Liver (tissue), 8 donors: ENCODE measurements at regions not wholly inside any gene's neighbourhood (a gene's known extent, or its start where the extent isn't known, plus 50 kb on each side); places are given as distances from the start of the nearest gene placed in this dataset.

ENCODE experiments used
- DNase-seq: peaks from one replicate; pipeline ENCODE4 v3.0.0-alpha.2; 2017; ENCODE audit warnings: low spot score
- H3K27ac ChIP-seq, 2 donors: one replicate each; pipeline ENCODE4 v1.7.0; 2013; ENCODE audit warnings: inconsistent platforms in 2 of 2, low read length in 2 of 2, control low read depth in 1 of 2, low read depth in 1 of 2, mild to moderate bottlenecking in 1 of 2
- H3K27me3 ChIP-seq, 4 donors: one replicate each; pipeline versions ENCODE4 v1.6.1 to v1.7.0; 2013; ENCODE audit warnings: low read length in 3 of 4, inconsistent platforms in 1 of 4, mild to moderate bottlenecking in 1 of 4, moderate library complexity in 1 of 4; ENCODE audit not compliant: control insufficient read depth in 4 of 4, insufficient read depth in 4 of 4
- H3K36me3 ChIP-seq, 4 donors: one replicate each; pipeline versions ENCODE4 v1.6.1 to v1.7.0; 2013; ENCODE audit warnings: low read length in 3 of 4, mild to moderate bottlenecking in 3 of 4, low read depth in 1 of 4, moderate library complexity in 1 of 4; ENCODE audit not compliant: control insufficient read depth in 4 of 4, insufficient read depth in 3 of 4
- H3K4me1 ChIP-seq, 4 donors: one replicate each; pipeline versions ENCODE4 v1.6.1 to v1.7.0; 2013; ENCODE audit warnings: low read length in 3 of 4, mild to moderate bottlenecking in 3 of 4, moderate library complexity in 1 of 4; ENCODE audit not compliant: control insufficient read depth in 4 of 4, insufficient read depth in 4 of 4
- H3K4me3 ChIP-seq, 3 donors: one replicate each; pipeline versions ENCODE4 v1.6.1 to v1.7.0; 2013; ENCODE audit warnings: low read length in 3 of 3, control low read depth in 1 of 3, low read depth in 1 of 3, mild to moderate bottlenecking in 1 of 3
- H3K9ac ChIP-seq, 2 donors: one replicate each; pipeline ENCODE4 v1.7.0; 2013; ENCODE audit warnings: low read length in 2 of 2, mild to moderate bottlenecking in 2 of 2, moderate library complexity in 2 of 2, control low read depth in 1 of 2, low read depth in 1 of 2
- H3K9me3 ChIP-seq, 4 donors: one replicate each; pipeline versions ENCODE4 v1.6.1 to v1.7.0; 2013; ENCODE audit warnings: low read length in 3 of 4; ENCODE audit not compliant: control insufficient read depth in 4 of 4
- ATF3 ChIP-seq: IDR thresholded peaks from 2 replicates; pipeline ENCODE4 v1.6.1; 2016; ENCODE audit warnings: antibody characterized with exemption
- CTCF ChIP-seq: fragments of 150-350 bp; IDR thresholded peaks from 2 replicates; pipeline ENCODE4 v1.5.1; 2017; ENCODE audit warnings: improper control_type of control experiment, low read depth, low read length; ENCODE audit not compliant: missing input control
- EGR1 ChIP-seq, 2 donors: IDR thresholded peaks; 2 replicates each; pipeline ENCODE4 v1.6.1; 2016 to 2018; ENCODE audit warnings: antibody characterized with exemption in 2 of 2, low read depth in 2 of 2
- FOXA1 ChIP-seq: IDR thresholded peaks from 2 replicates; pipeline ENCODE4 v1.6.1; 2016; ENCODE audit warnings: antibody characterized with exemption
- FOXA2 ChIP-seq: IDR thresholded peaks from 2 replicates; pipeline ENCODE4 v1.6.1; 2016; ENCODE audit warnings: antibody characterized with exemption
- GABPA ChIP-seq, 2 donors: IDR thresholded peaks in 1 of 2; conservative IDR thresholded peaks in 1 of 2; 2 replicates each; pipeline ENCODE4 v1.6.1; 2016; ENCODE audit warnings: antibody characterized with exemption in 2 of 2, mild to moderate bottlenecking in 1 of 2, moderate library complexity in 1 of 2
- HNF4A ChIP-seq, 2 donors: conservative IDR thresholded peaks; 2 replicates each; pipeline ENCODE4 v1.6.1; 2016; ENCODE audit warnings: antibody characterized with exemption in 2 of 2, mild to moderate bottlenecking in 2 of 2
- HNF4G ChIP-seq: IDR thresholded peaks from 2 replicates; pipeline ENCODE4 v1.6.1; 2016; ENCODE audit warnings: antibody characterized with exemption
- JUND ChIP-seq, 2 donors: IDR thresholded peaks; 2 replicates each; pipeline ENCODE4 v1.6.1; 2016; ENCODE audit warnings: antibody characterized with exemption in 2 of 2
- MAX ChIP-seq: IDR thresholded peaks from 2 replicates; pipeline ENCODE4 v1.6.1; 2016; ENCODE audit warnings: antibody characterized with exemption
- NR2F2 ChIP-seq: IDR thresholded peaks from 2 replicates; pipeline ENCODE4 v1.6.1; 2016; ENCODE audit warnings: antibody characterized with exemption
- RAD21 ChIP-seq, 2 donors: IDR thresholded peaks; 2 replicates each; pipeline ENCODE4 v1.6.1; 2016; ENCODE audit warnings: antibody characterized with exemption in 2 of 2, mild to moderate bottlenecking in 2 of 2
- REST ChIP-seq: IDR thresholded peaks from 2 replicates; pipeline ENCODE4 v1.6.1; 2016; ENCODE audit warnings: antibody characterized with exemption, mild to moderate bottlenecking
- RXRA ChIP-seq, 2 donors: IDR thresholded peaks; 2 replicates each; pipeline ENCODE4 v1.6.1; 2017 to 2018; ENCODE audit warnings: antibody characterized with exemption in 2 of 2, mild to moderate bottlenecking in 1 of 2
- SP1 ChIP-seq: IDR thresholded peaks from 2 replicates; pipeline ENCODE4 v1.6.1; 2018; ENCODE audit warnings: antibody characterized with exemption, mild to moderate bottlenecking
- TAF1 ChIP-seq: conservative IDR thresholded peaks from 2 replicates; pipeline ENCODE4 v1.6.1; 2016; ENCODE audit warnings: antibody characterized with exemption, mild to moderate bottlenecking
- YY1 ChIP-seq: IDR thresholded peaks from 2 replicates; pipeline ENCODE4 v1.6.1; 2016; ENCODE audit warnings: antibody characterized with exemption, mild to moderate bottlenecking
- ZBTB33 ChIP-seq: IDR thresholded peaks from 2 replicates; pipeline ENCODE4 v1.6.1; 2016; ENCODE audit warnings: antibody characterized with exemption
- WGBS: extraction: QIAGEN DNeasy Blood & Tissue Kit; methylation state at CpG from one replicate; pipeline ENCODE4 v1.1.7; 2013; 5-methylcytosine and 5-hydroxymethylcytosine counted together
- donor health status: healthy.
- donor health status: healthy.
- donor health status: healthy.
- donor health status: healthy.
- donor health status: healthy.

GRCh38 chr21:28699596-28700259 is 292.9 kb downstream of the LTN1 start (continued):
- TF ChIP-seq REST: no peak
- TF ChIP-seq FOXA2: no peak
- TF ChIP-seq CTCF: no peak
- TF ChIP-seq RAD21 (IDR thresholded peaks at IDR 0.05): no peak
- TF ChIP-seq RXRA (IDR thresholded peaks at IDR 0.05): no peak
- no peak for TF ChIP-seq HNF4G

- no peak overlapping the region for H3K4me3 ChIP-seq
- TF ChIP-seq MAX: no peak
- no peak for TF ChIP-seq FOXA2
- no peak for TF ChIP-seq ZBTB33
- no peak for TF ChIP-seq CTCF
- no peak for TF ChIP-seq HNF4A (conservative IDR thresholded peaks at IDR 0.05)
- no peak for TF ChIP-seq HNF4G
- no peak for TF ChIP-seq TAF1
- TF ChIP-seq NR2F2: no peak
- TF ChIP-seq FOXA1: no peak
- TF ChIP-seq RAD21 (IDR thresholded peaks at IDR 0.05): no peak
- TF ChIP-seq GABPA (IDR thresholded peaks at IDR 0.05 in 1 of 2, conservative IDR thresholded peaks at IDR 0.05 in 1 of 2): no peak
- TF ChIP-seq EGR1 (IDR thresholded peaks at IDR 0.05; ENCODE audit: low read depth in 2 of 2): no peak
- TF ChIP-seq YY1: no peak
- TF ChIP-seq REST: no peak
- no peak for TF ChIP-seq SP1
- no peak for TF ChIP-seq JUND (IDR thresholded peaks at IDR 0.05)
- TF ChIP-seq ATF3: no peak
- TF ChIP-seq RXRA (IDR thresholded peaks at IDR 0.05): no peak
- H3K4me1 ChIP-seq: no peaks in the 10 kb centered on the region
- no peak for DNase-seq
- no peaks in the 10 kb centered on the region for H3K27me3 ChIP-seq
- no peak overlapping the region for H3K27ac ChIP-seq
- no peak overlapping the region for H3K9ac ChIP-seq
- H3K9me3 ChIP-seq: no peaks in the 10 kb centered on the region
- 80% methylated on average over 1 of the region's 1 CpG for WGBS
- H3K36me3 ChIP-seq: no peaks in the 10 kb centered on the region
These were observed 293.5 kb downstream of the LTN1 start for GRCh38 chr21:28699186-28699585.
